DND-41 (cell line): ENCODE measurements at regions not wholly inside any gene's neighbourhood (a gene's known extent, or its start where the extent isn't known, plus 50 kb on each side); places are given as distances from the start of the nearest gene placed in this dataset.

ENCODE experiments used
- ATAC-seq: fragments of 200-7000 bp; cut with Tn5 transposase; 3 replicates; pipeline ENCODE4 v1.9.1; 2021; ENCODE audit warnings: low read depth; ENCODE audit not compliant: insufficient read depth
- DNase-seq: peaks from one replicate; pipeline ENCODE4 v3.0.0-alpha.2; 2020
- H2AFZ ChIP-seq: 2 replicates; pipeline ENCODE4 v1.6.0; 2012; ENCODE audit warnings: low read depth, low read length
- H3K27ac ChIP-seq: 2 replicates; pipeline ENCODE4 v1.5.1; 2012; ENCODE audit warnings: low read length, inconsistent platforms
- H3K27me3 ChIP-seq: fragments of 200-600 bp; sonication (generic); 2 replicates; pipeline ENCODE4 v1.6.0; 2012; ENCODE audit warnings: low read length, mild to moderate bottlenecking, inconsistent platforms; ENCODE audit not compliant: insufficient read depth, poor library complexity
- H3K36me3 ChIP-seq: 2 replicates; pipeline ENCODE4 v1.5.1; 2012; ENCODE audit warnings: low read length, inconsistent platforms; ENCODE audit not compliant: insufficient read depth
- H3K4me1 ChIP-seq: 2 replicates; pipeline ENCODE4 v1.5.1; 2012; ENCODE audit warnings: mild to moderate bottlenecking, low read length; ENCODE audit not compliant: insufficient read depth
- H3K4me2 ChIP-seq: 2 replicates; pipeline ENCODE4 v1.6.0; 2012; ENCODE audit warnings: mild to moderate bottlenecking, moderate library complexity, low read length, inconsistent platforms; ENCODE audit not compliant: insufficient read depth
- H3K4me3 ChIP-seq, 2 experiments: fragments of 200-600 bp in 1 of 2; shearing (Covaris generic) in 1 of 2; 2 replicates each; pipeline ENCODE4 v1.5.1; 2012 to 2016; ENCODE audit warnings: inconsistent platforms in 2 of 2, low read length in 2 of 2, mild to moderate bottlenecking in 2 of 2, low read depth in 1 of 2, moderate library complexity in 1 of 2
- H3K79me2 ChIP-seq: 2 replicates; pipeline ENCODE4 v1.6.0; 2012; ENCODE audit warnings: low read length, inconsistent platforms; ENCODE audit not compliant: insufficient read depth
- H3K9ac ChIP-seq: 2 replicates; pipeline ENCODE4 v1.6.0; 2012; ENCODE audit warnings: low read depth, mild to moderate bottlenecking, inconsistent platforms, low read length, moderate library complexity
- H3K9me3 ChIP-seq: 2 replicates; pipeline ENCODE4 v1.5.1; 2012; ENCODE audit warnings: low read length, moderate library complexity, mild to moderate bottlenecking, inconsistent platforms; ENCODE audit not compliant: insufficient read depth, severe bottlenecking
- H4K20me1 ChIP-seq: 2 replicates; pipeline ENCODE4 v1.6.0; 2012; ENCODE audit warnings: low read length; ENCODE audit not compliant: insufficient read depth
- CTCF ChIP-seq: IDR thresholded peaks from 2 replicates; pipeline ENCODE4 v1.5.1; 2012; ENCODE audit warnings: borderline replicate concordance, low read length, moderate library complexity, mild to moderate bottlenecking; ENCODE audit not compliant: poor library complexity, severe bottlenecking; ENCODE audit errors: extremely low read depth
- EZH2 ChIP-seq: IDR thresholded peaks from 3 replicates; pipeline ENCODE4 v1.6.1; 2012; ENCODE audit warnings: borderline replicate concordance, low read depth, mild to moderate bottlenecking, moderate library complexity, low read length, inconsistent platforms; ENCODE audit not compliant: severe bottlenecking

GRCh38 chr3:127360647-127361046 is 72.8 kb upstream of the PRR20G start:
- H3K27me3 ChIP-seq, result no peaks in the 10 kb centered on the region
- H3K79me2 ChIP-seq, result no peaks in the 10 kb centered on the region
- no peaks in the 10 kb centered on the region for H3K36me3 ChIP-seq
- no peak overlapping the region for H3K27ac ChIP-seq
- ATAC-seq (no peak), DNase-seq (no peak)
- no peaks in the 10 kb centered on the region for H3K4me1 ChIP-seq
- no peak overlapping the region for H3K9ac ChIP-seq
- no peak overlapping the region for H3K4me2 ChIP-seq
- TF ChIP-seq EZH2 (no peak), CTCF (no peak)
- H3K4me3 ChIP-seq, result no peak overlapping the region
- peaks cover 11% of the 10 kb centered on the region for H3K9me3 ChIP-seq
- H2AFZ ChIP-seq, result no peak overlapping the region
- H4K20me1 ChIP-seq, result no peaks in the 10 kb centered on the region

GRCh38 chr3:127358641-127359040 is 70.8 kb upstream of the PRR20G start:
- Histone ChIP-seq H3K4me3 (no peak overlapping the region), H3K36me3 (no peaks in the 10 kb centered on the region)
- ATAC-seq, result no peak

GRCh38 chr3:127356381-127356780 is 68.5 kb upstream of the PRR20G start:
- TF ChIP-seq EZH2 (no peak), CTCF (no peak)
- Histone ChIP-seq H3K27me3 (no peaks in the 10 kb centered on the region), H3K4me1 (no peaks in the 10 kb centered on the region), H3K9ac (no peak overlapping the region), H4K20me1 (no peaks in the 10 kb centered on the region), H3K9me3 (peaks cover 11% of the 10 kb centered on the region), H2AFZ (no peak overlapping the region), H3K36me3 (no peaks in the 10 kb centered on the region), H3K79me2 (no peaks in the 10 kb centered on the region), H3K4me3 (no peak overlapping the region), H3K27ac (no peak overlapping the region), H3K4me2 (no peak overlapping the region)
- no peak for ATAC-seq
- no peak for DNase-seq

More at GRCh38 chr3:127358641-127359040, 70.8 kb upstream of the PRR20G start:
- Histone ChIP-seq H3K4me1 (no peaks in the 10 kb centered on the region), H3K27me3 (no peaks in the 10 kb centered on the region), H3K9ac (no peak overlapping the region), H4K20me1 (no peaks in the 10 kb centered on the region), H3K9me3 (peaks cover 11% of the 10 kb centered on the region), H2AFZ (no peak overlapping the region), H3K27ac (no peak overlapping the region), H3K4me2 (no peak overlapping the region), H3K79me2 (no peaks in the 10 kb centered on the region)
- no peak for DNase-seq
- TF ChIP-seq CTCF, result no peak
- TF ChIP-seq EZH2, result no peak

GRCh38 chr3:127354761-127355160 is 66.9 kb upstream of the PRR20G start:
- Histone ChIP-seq H3K4me2 (no peak overlapping the region), H3K4me3 (no peak overlapping the region), H3K9me3 (peaks cover 11% of the 10 kb centered on the region), H4K20me1 (no peaks in the 10 kb centered on the region), H2AFZ (no peak overlapping the region), H3K27ac (no peak overlapping the region), H3K4me1 (no peaks in the 10 kb centered on the region), H3K79me2 (no peaks in the 10 kb centered on the region), H3K27me3 (no peaks in the 10 kb centered on the region), H3K36me3 (no peaks in the 10 kb centered on the region), H3K9ac (no peak overlapping the region)
- ATAC-seq, result no peak
- TF ChIP-seq EZH2, result no peak
- no peak for TF ChIP-seq CTCF
- DNase-seq, result no peak
